Loucy (cell line): ENCODE measurements at regions not wholly inside any gene's neighbourhood (a gene's known extent, or its start where the extent isn't known, plus 50 kb on each side); places are given as distances from the start of the nearest gene placed in this dataset.

Experiments
- H2AFZ ChIP-seq: fragments of 200-600 bp; sonication (generic); 2 replicates; pipeline ENCODE4 v1.6.0; 2016; ENCODE audit warnings: antibody characterized with exemption, mild to moderate bottlenecking, low read length, moderate library complexity
- H3F3A ChIP-seq: fragments of 200-600 bp; 2 replicates; pipeline ENCODE4 v1.6.0; 2016; ENCODE audit warnings: antibody characterized with exemption, low read depth, mild to moderate bottlenecking
- H3K27me3 ChIP-seq: fragments of 200-600 bp; sonication (generic); 2 replicates; pipeline ENCODE4 v1.6.1; 2014; ENCODE audit warnings: low read length, mild to moderate bottlenecking; ENCODE audit not compliant: insufficient read depth, poor library complexity, severe bottlenecking
- H3K36me3 ChIP-seq: fragments of 200-600 bp; sonication (generic); 2 replicates; pipeline ENCODE4 v1.6.1; 2016; ENCODE audit warnings: low read length; ENCODE audit not compliant: insufficient read depth
- H3K4me1 ChIP-seq: fragments of 200-600 bp; sonication (generic); 2 replicates; pipeline ENCODE4 v1.5.1; 2014; ENCODE audit warnings: low read length, mild to moderate bottlenecking; ENCODE audit not compliant: insufficient read depth, poor library complexity, severe bottlenecking
- H3K4me2 ChIP-seq: fragments of 200-600 bp; sonication (generic); 2 replicates; pipeline ENCODE4 v1.6.0; 2014; ENCODE audit warnings: antibody characterized with exemption, low read length, low read depth, mild to moderate bottlenecking; ENCODE audit not compliant: poor library complexity, severe bottlenecking
- H3K4me3 ChIP-seq: fragments of 200-600 bp; sonication (generic); 2 replicates; pipeline ENCODE4 v1.5.1; 2014; ENCODE audit warnings: low read length, mild to moderate bottlenecking, mixed read lengths; ENCODE audit not compliant: poor library complexity, severe bottlenecking
- H3K79me2 ChIP-seq: fragments of 200-600 bp; sonication (generic); 2 replicates; pipeline ENCODE4 v1.6.1; 2014; ENCODE audit warnings: low read length; ENCODE audit not compliant: insufficient read depth
- H3K9ac ChIP-seq: fragments of 200-600 bp; sonication (generic); 2 replicates; pipeline ENCODE4 v1.6.0; 2014; ENCODE audit warnings: mild to moderate bottlenecking, low read depth, low read length, moderate library complexity; ENCODE audit not compliant: poor library complexity, severe bottlenecking
- H3K9me2 ChIP-seq: fragments of 200-600 bp; sonication (generic); replicated peaks from 2 replicates; pipeline ENCODE4 v1.6.1; 2016; ENCODE audit warnings: low read depth, low read length, mixed read lengths
- H3K9me3 ChIP-seq: fragments of 200-600 bp; sonication (generic); 2 replicates; pipeline ENCODE4 v1.6.1; 2014; ENCODE audit warnings: mild to moderate bottlenecking, antibody characterized with exemption, low read length, low read depth; ENCODE audit not compliant: insufficient read depth
- H4K20me1 ChIP-seq: fragments of 200-600 bp; sonication (generic); 2 replicates; pipeline ENCODE4 v1.6.0; 2014; ENCODE audit warnings: antibody characterized with exemption, low read length, mild to moderate bottlenecking; ENCODE audit not compliant: insufficient read depth, poor library complexity, severe bottlenecking
- CTCF ChIP-seq: fragments of 200-600 bp; sonication (generic); conservative IDR thresholded peaks from 2 replicates; pipeline ENCODE4 v1.5.1; 2014; ENCODE audit warnings: mild to moderate bottlenecking, antibody characterized with exemption, low read length
- EZH2phosphoT487 ChIP-seq: fragments of 200-600 bp; IDR thresholded peaks from 2 replicates; pipeline ENCODE4 v1.6.1; 2018; ENCODE audit warnings: antibody characterized with exemption, mild to moderate bottlenecking, moderate library complexity, borderline replicate concordance

- Histone ChIP-seq H3K79me2 (no peaks in the 10 kb centered on the region), H3K4me2 (peak overlapping the region; percentile 47), H3K27me3 (no peaks in the 10 kb centered on the region), H3K9ac (peak overlapping the region; percentile 11), H3K4me1 (peaks cover 29% of the 10 kb centered on the region), H3K36me3 (no peaks in the 10 kb centered on the region), H3F3A (no peaks in the 10 kb centered on the region), H3K9me2 (no peaks in the 10 kb centered on the region), H3K9me3 (no peaks in the 10 kb centered on the region), H2AFZ (0 out of 2 replicates have a peak overlapping the region, but pooled peaks have one; percentile 2), H4K20me1 (no peaks in the 10 kb centered on the region), H3K4me3 (peak overlapping the region; percentile 2)
- TF ChIP-seq CTCF (no peak), EZH2phosphoT487 (no peak)
Measured at GRCh38 chr6:139625998-139626975, 251.8 kb upstream of the CITED2 start.

- peak overlapping the region; percentile 11 for H3K9ac ChIP-seq
- TF ChIP-seq EZH2phosphoT487 (no peak), CTCF (no peak)
- H3K9me2 ChIP-seq = no peaks in the 10 kb centered on the region
Measured at GRCh38 chr6:139625081-139625939, 250.9 kb upstream of the CITED2 start.

GRCh38 chr6:139623372-139623771 lies 248.9 kb upstream of the CITED2 start:
- no peak overlapping the region for H3K4me2 ChIP-seq
- H2AFZ ChIP-seq = no peak overlapping the region

More at GRCh38 chr6:139625081-139625939, 250.9 kb upstream of the CITED2 start:
- Histone ChIP-seq H3K4me2 (peak overlapping the region; percentile 47), H3K36me3 (no peaks in the 10 kb centered on the region), H3K4me1 (peaks cover 29% of the 10 kb centered on the region), H3K9me3 (no peaks in the 10 kb centered on the region), H3K4me3 (no peak overlapping the region), H3K79me2 (no peaks in the 10 kb centered on the region), H2AFZ (peak overlapping the region; percentile 28; the same call in 1 of the 2 replicates), H3K27me3 (no peaks in the 10 kb centered on the region), H4K20me1 (no peaks in the 10 kb centered on the region), H3F3A (no peaks in the 10 kb centered on the region)

More at GRCh38 chr6:139623372-139623771, 248.9 kb upstream of the CITED2 start:
- Histone ChIP-seq H3K4me1 (peaks cover 29% of the 10 kb centered on the region), H4K20me1 (no peaks in the 10 kb centered on the region), H3K79me2 (no peaks in the 10 kb centered on the region), H3K9ac (no peak overlapping the region), H3K4me3 (no peak overlapping the region), H3K9me2 (no peaks in the 10 kb centered on the region), H3F3A (no peaks in the 10 kb centered on the region), H3K36me3 (no peaks in the 10 kb centered on the region), H3K27me3 (no peaks in the 10 kb centered on the region), H3K9me3 (no peaks in the 10 kb centered on the region)
- no peak for TF ChIP-seq CTCF
- TF ChIP-seq EZH2phosphoT487 = no peak
